HepG2 (cell line): ENCODE measurements at regions not wholly inside any gene's neighbourhood (a gene's known extent, or its start where the extent isn't known, plus 50 kb on each side); places are given as distances from the start of the nearest gene placed in this dataset.

Experiments used
- ATAC-seq: fragments of 200-7000 bp; cut with Tn5 transposase; 3 replicates; pipeline ENCODE4 v1.9.1; 2020; ENCODE audit warnings: mild to moderate bottlenecking, moderate library complexity
- BruUV-seq: library from RNA; stranded (reverse); fragments of 400-500 nt; replicated peaks from 2 replicates; lab custom pipeline; 2021; lab: Mats Ljungman, UMichigan
- CTCF ChIA-PET: fragments of 300-600 bp; formaldehyde crosslinking; extraction: SDS; loops from one replicate; lab custom pipeline; 2021; ENCODE audit warnings: low total read pairs, inconsistent platforms, low intra/inter-chr PET ratio; lab: Yijun Ruan, JAX
- POLR2A ChIA-PET: fragments of 350-600 bp; sonication (Branson Sonifier 250); formaldehyde crosslinking; loops from one replicate; lab custom pipeline; 2020; ENCODE audit warnings: antibody characterized with exemption, inconsistent platforms; lab: Yijun Ruan, JAX
- DNase-seq: peaks from one replicate; pipeline ENCODE4 v3.0.0-alpha.2; 2015; ENCODE audit warnings: low spot score
- FAIRE-seq: peaks from 3 replicates; lab custom pipeline; 2011; peaks lifted over from hg19 to GRCh38; lab: Jason Lieb, UNC
- H2AFZ ChIP-seq: one replicate; pipeline ENCODE4 v1.6.1; 2011; ENCODE audit warnings: low read length, inconsistent platforms
- H3K27ac ChIP-seq: fragments of 300-600 bp; 3 replicates; pipeline ENCODE4 v1.8.0; 2011; ENCODE audit warnings: mixed run types, mild to moderate bottlenecking, mixed read lengths, low read length, inconsistent platforms; ENCODE audit not compliant: insufficient read depth; ENCODE audit errors: extremely low read length
- H3K27me3 ChIP-seq, 2 experiments: fragments of 200-600 bp in 1 of 2; 2 replicates in 1 of 2; 3 replicates in 1 of 2; pipeline versions ENCODE4 v1.6.0 to v1.8.0; 2011; ENCODE audit warnings: low read length in 2 of 2, mild to moderate bottlenecking in 2 of 2, moderate library complexity in 2 of 2, inconsistent platforms in 1 of 2; ENCODE audit not compliant: insufficient read depth in 2 of 2, control insufficient read depth in 1 of 2
- H3K36me3 ChIP-seq, 2 experiments: fragments of 200-600 bp in 1 of 2; replicated peaks in 1 of 2; 2 replicates in 1 of 2; 3 replicates in 1 of 2; pipeline versions ENCODE4 v1.5.1 to v1.8.0; 2011; ENCODE audit warnings: low read length in 2 of 2, inconsistent platforms in 1 of 2; ENCODE audit not compliant: insufficient read depth in 2 of 2, control insufficient read depth in 1 of 2
- H3K4me1 ChIP-seq: 2 replicates; pipeline ENCODE4 v1.5.1; 2012; ENCODE audit warnings: low read length, inconsistent platforms; ENCODE audit not compliant: insufficient read depth
- H3K4me2 ChIP-seq: 2 replicates; pipeline ENCODE4 v1.6.0; 2011; ENCODE audit warnings: low read depth, low read length, inconsistent platforms
- H3K4me3 ChIP-seq, 3 experiments: fragments of 200-600 bp in 1 of 3; sonication (generic), shearing (Covaris generic) in 1 of 3; replicated peaks in 1 of 3; 2 replicates each; pipeline ENCODE4 v1.5.1; 2011 to 2016; ENCODE audit warnings: low read length in 3 of 3, inconsistent platforms in 2 of 3, low read depth in 2 of 3, mild to moderate bottlenecking in 2 of 3, control low read depth in 1 of 3, mixed read lengths in 1 of 3; ENCODE audit not compliant: insufficient read depth in 1 of 3
- H3K79me2 ChIP-seq: one replicate; pipeline ENCODE4 v1.6.1; 2011; ENCODE audit warnings: low read length, inconsistent platforms; ENCODE audit not compliant: insufficient read depth
- H3K9ac ChIP-seq: 2 replicates; pipeline ENCODE4 v1.6.0; 2011; ENCODE audit warnings: mild to moderate bottlenecking, low read depth, low read length, inconsistent platforms; ENCODE audit not compliant: insufficient read depth
- H3K9me3 ChIP-seq: 2 replicates; pipeline ENCODE4 v1.5.1; 2012; ENCODE audit warnings: mild to moderate bottlenecking, low read length
- H4K20me1 ChIP-seq: 2 replicates; pipeline ENCODE4 v1.6.0; 2011; ENCODE audit warnings: inconsistent platforms, mild to moderate bottlenecking, low read length, moderate library complexity; ENCODE audit not compliant: insufficient read depth
- GZF1 ChIP-seq: sonication (generic); formaldehyde crosslinking; IDR thresholded peaks from 2 replicates; pipeline ENCODE4 v1.5.1; 2020; ENCODE audit warnings: mild to moderate bottlenecking, missing genetic modification reagents
- KLF15 ChIP-seq: sonication (generic); formaldehyde crosslinking; IDR thresholded peaks from 2 replicates; pipeline ENCODE4 v1.8.1; 2023; ENCODE audit warnings: borderline replicate concordance, mild to moderate bottlenecking, inconsistent platforms, missing genetic modification reagents, mixed read lengths
- MAFF ChIP-seq: IDR thresholded peaks from 2 replicates; pipeline ENCODE4 v1.6.1; 2011; ENCODE audit warnings: low read depth, low read length, improper control_type of control experiment
- MAFK ChIP-seq, 2 experiments: IDR thresholded peaks in 1 of 2; conservative IDR thresholded peaks in 1 of 2; 2 replicates each; pipeline ENCODE4 v1.6.1; 2011; ENCODE audit warnings: improper control_type of control experiment in 2 of 2, low read length in 2 of 2
- NRL ChIP-seq: sonication (generic); formaldehyde crosslinking; IDR thresholded peaks from 2 replicates; pipeline ENCODE4 v1.5.0; 2020; ENCODE audit warnings: missing genetic modification reagents, mild to moderate bottlenecking, moderate library complexity, borderline replicate concordance
- PHF8 ChIP-seq: sonication (generic); formaldehyde crosslinking; IDR thresholded peaks from 2 replicates; pipeline ENCODE4 v1.5.0; 2020; ENCODE audit warnings: missing genetic modification reagents
- POLR2AphosphoS5 ChIP-seq: IDR thresholded peaks from 2 replicates; pipeline ENCODE4 v1.6.1; 2012; ENCODE audit warnings: low read depth, low read length
- ZNF124 ChIP-seq: sonication (generic); formaldehyde crosslinking; IDR thresholded peaks from 2 replicates; pipeline ENCODE4 v1.4.0; 2020; ENCODE audit warnings: missing genetic modification reagents
- ZNF563 ChIP-seq: sonication (generic); formaldehyde crosslinking; IDR thresholded peaks from 2 replicates; pipeline ENCODE4 v1.8.0; 2022; ENCODE audit warnings: mild to moderate bottlenecking, moderate library complexity, missing genetic modification reagents
- ZNF629 ChIP-seq: sonication (generic); formaldehyde crosslinking; conservative IDR thresholded peaks from 2 replicates; pipeline ENCODE4 v1.5.0; 2020; ENCODE audit warnings: missing genetic modification reagents
- ZSCAN21 ChIP-seq: sonication (generic); formaldehyde crosslinking; IDR thresholded peaks from 2 replicates; pipeline ENCODE4 v1.8.0; 2022; ENCODE audit warnings: mild to moderate bottlenecking, missing genetic modification reagents, moderate library complexity, borderline replicate concordance
- whole genome bisulfite sequencing: methylation state at CpG from one replicate; pipeline ENCODE4 v1.1.6; 2017; ENCODE audit warnings: low lambda C conversion rate; 5-methylcytosine and 5-hydroxymethylcytosine counted together
- in situ Hi-C: cut with HindIII; loops from 2 replicates; pipeline ENCODE4 v1.10.0; 2017; ENCODE audit warnings: low pct_unique_long_range_greater_than_20kb; ENCODE audit not compliant: extremely low pct_ligation_motif_present
- intact Hi-C: fragments of 100-400 bp; cut with micrococcal nuclease; formaldehyde crosslinking; loops from one replicate; pipeline ENCODE4 v1.10.0; 2022; ENCODE audit not compliant: unreplicated experiment
- TF ChIP-seq, protein P1 (sequence below): sonication (generic); formaldehyde crosslinking; IDR thresholded peaks from 2 replicates; pipeline ENCODE4 v1.4.0; 2020; ENCODE audit warnings: mild to moderate bottlenecking, missing genetic modification reagents
- TF ChIP-seq, protein P2 (sequence below): sonication (generic); formaldehyde crosslinking; IDR thresholded peaks from 2 replicates; pipeline ENCODE4 v1.8.1; 2023; ENCODE audit warnings: mild to moderate bottlenecking, moderate library complexity, missing genetic modification reagents
- TF ChIP-seq, protein P3 (sequence below): sonication (generic); formaldehyde crosslinking; IDR thresholded peaks from 2 replicates; pipeline ENCODE4 v1.5.0; 2020; ENCODE audit warnings: mild to moderate bottlenecking, missing genetic modification reagents
- TF ChIP-seq, protein P4 (sequence below): sonication (generic); formaldehyde crosslinking; conservative IDR thresholded peaks from 2 replicates; pipeline ENCODE4 v1.8.0; 2022; ENCODE audit warnings: low read depth, missing genetic modification reagents
- TF ChIP-seq, protein P5 (sequence below): sonication (generic); formaldehyde crosslinking; IDR thresholded peaks from 2 replicates; pipeline ENCODE4 v1.4.0; 2020; ENCODE audit warnings: low read depth, mild to moderate bottlenecking, missing genetic modification reagents

DNA sequence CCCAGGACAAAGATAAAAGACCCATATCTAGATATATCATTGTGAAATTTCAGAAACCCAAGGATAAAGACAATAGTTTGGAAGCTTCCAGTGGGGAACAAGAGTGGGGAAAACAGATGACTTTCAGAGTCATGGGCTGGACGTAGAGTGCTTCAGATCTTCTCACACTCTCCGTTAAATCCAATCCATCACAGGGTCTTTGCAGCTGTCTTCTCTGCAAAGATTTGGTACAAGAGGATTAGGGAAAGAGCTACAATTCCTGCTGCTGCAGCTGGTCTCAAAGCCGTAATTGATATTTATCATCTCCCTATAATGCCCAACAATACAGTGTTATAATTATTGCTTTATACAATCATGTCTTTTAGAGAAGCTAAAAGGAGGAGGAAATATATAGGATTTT lies 63.4 kb upstream of the CLPB start (continued):
- TF ChIP-seq ZNF629 (CRISPR knock-in tag) = no peak
- TF ChIP-seq, protein P1, sequence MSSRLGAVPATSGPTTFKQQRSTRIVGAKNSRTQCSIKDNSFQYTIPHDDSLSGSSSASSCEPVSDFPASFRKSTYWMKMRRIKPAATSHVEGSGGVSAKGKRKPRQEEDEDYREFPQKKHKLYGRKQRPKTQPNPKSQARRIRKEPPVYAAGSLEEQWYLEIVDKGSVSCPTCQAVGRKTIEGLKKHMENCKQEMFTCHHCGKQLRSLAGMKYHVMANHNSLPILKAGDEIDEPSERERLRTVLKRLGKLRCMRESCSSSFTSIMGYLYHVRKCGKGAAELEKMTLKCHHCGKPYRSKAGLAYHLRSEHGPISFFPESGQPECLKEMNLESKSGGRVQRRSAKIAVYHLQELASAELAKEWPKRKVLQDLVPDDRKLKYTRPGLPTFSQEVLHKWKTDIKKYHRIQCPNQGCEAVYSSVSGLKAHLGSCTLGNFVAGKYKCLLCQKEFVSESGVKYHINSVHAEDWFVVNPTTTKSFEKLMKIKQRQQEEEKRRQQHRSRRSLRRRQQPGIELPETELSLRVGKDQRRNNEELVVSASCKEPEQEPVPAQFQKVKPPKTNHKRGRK (CRISPR knock-in tag) = no peak

DNA sequence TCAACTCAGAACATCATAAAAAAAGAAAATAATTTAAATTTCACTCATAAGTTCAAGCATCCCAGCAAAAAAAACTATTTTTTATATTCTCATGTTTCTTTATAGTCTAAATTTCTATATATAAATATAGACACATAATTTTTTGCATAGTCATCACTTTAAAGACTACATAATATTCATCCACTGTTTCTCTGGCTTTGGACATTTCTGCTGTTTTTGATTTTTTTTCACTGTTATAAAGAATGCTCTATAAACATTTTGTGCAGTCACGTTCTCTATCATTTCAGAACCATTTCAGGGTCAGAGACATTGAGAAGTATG lies 59.7 kb upstream of the CLPB start:
- no peak for FAIRE-seq
- ATAC-seq = no peak
- intact Hi-C loops (no loop called here), in situ Hi-C loops (no loop called here)
- no TSS peak for BruUV-seq
- Histone ChIP-seq H3K27ac (no peak overlapping the region), H3K36me3 (no peaks in the 10 kb centered on the region), H3K4me3 (no peak overlapping the region), H3K79me2 (no peaks in the 10 kb centered on the region), H4K20me1 (no peaks in the 10 kb centered on the region), H3K4me2 (no peak overlapping the region), H3K9me3 (no peaks in the 10 kb centered on the region), H2AFZ (no peak overlapping the region), H3K9ac (no peak overlapping the region), H3K4me1 (no peaks in the 10 kb centered on the region), H3K27me3 (peaks cover 0 to 4% of the 10 kb centered on the region in 2 experiments; a peak in 1 of 5 replicates)
- no peak for DNase-seq
- ChIA-PET POLR2A (no interaction called here), CTCF (no interaction called here)
- WGBS = 0% methylated on average over 1 of the region's 1 CpG
- TF ChIP-seq, protein P2, sequence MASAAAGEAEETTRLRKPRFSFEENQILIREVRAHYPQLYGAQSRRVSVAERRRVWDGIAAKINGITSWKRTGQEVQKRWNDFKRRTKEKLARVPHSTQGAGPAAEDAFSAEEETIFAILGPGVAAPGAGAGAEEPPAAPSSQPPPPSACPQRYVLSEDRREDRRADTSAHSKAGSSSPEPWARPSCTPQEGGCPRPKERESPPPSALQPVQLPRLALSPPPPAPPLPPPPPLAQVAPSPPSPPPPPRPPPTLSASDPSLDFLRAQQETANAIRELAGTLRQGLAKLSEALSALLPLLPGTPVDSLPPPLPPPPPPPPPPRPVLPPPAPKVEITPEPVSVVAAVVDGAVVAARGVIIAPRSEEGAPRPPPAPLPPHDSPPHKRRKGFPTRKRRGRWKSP (CRISPR knock-in tag) = no peak
- TF ChIP-seq PHF8 (CRISPR knock-in tag) = no peak
- no peak for TF ChIP-seq ZSCAN21 (CRISPR knock-in tag)
- no peak for TF ChIP-seq POLR2AphosphoS5
- no peak for TF ChIP-seq KLF15 (CRISPR knock-in tag)
- TF ChIP-seq, protein P3, sequence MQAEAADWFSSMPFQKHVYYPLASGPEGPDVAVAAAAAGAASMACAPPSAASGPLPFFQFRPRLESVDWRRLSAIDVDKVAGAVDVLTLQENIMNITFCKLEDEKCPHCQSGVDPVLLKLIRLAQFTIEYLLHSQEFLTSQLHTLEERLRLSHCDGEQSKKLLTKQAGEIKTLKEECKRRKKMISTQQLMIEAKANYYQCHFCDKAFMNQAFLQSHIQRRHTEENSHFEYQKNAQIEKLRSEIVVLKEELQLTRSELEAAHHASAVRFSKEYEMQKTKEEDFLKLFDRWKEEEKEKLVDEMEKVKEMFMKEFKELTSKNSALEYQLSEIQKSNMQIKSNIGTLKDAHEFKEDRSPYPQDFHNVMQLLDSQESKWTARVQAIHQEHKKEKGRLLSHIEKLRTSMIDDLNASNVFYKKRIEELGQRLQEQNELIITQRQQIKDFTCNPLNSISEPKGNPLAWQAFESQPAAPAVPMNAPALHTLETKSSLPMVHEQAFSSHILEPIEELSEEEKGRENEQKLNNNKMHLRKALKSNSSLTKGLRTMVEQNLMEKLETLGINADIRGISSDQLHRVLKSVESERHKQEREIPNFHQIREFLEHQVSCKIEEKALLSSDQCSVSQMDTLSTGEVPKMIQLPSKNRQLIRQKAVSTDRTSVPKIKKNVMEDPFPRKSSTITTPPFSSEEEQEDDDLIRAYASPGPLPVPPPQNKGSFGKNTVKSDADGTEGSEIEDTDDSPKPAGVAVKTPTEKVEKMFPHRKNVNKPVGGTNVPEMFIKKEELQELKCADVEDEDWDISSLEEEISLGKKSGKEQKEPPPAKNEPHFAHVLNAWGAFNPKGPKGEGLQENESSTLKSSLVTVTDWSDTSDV (CRISPR knock-in tag) = no peak
- TF ChIP-seq NRL (CRISPR knock-in tag) = no peak
- no peak for TF ChIP-seq GZF1 (CRISPR knock-in tag)
- TF ChIP-seq, protein P4, sequence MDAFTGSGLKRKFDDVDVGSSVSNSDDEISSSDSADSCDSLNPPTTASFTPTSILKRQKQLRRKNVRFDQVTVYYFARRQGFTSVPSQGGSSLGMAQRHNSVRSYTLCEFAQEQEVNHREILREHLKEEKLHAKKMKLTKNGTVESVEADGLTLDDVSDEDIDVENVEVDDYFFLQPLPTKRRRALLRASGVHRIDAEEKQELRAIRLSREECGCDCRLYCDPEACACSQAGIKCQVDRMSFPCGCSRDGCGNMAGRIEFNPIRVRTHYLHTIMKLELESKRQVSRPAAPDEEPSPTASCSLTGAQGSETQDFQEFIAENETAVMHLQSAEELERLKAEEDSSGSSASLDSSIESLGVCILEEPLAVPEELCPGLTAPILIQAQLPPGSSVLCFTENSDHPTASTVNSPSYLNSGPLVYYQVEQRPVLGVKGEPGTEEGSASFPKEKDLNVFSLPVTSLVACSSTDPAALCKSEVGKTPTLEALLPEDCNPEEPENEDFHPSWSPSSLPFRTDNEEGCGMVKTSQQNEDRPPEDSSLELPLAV (CRISPR knock-in tag) = no peak
- peak; percentile 87 to 97 for TF ChIP-seq MAFK (conservative IDR thresholded peaks at IDR 0.05 in 1 of 2, IDR thresholded peaks at IDR 0.05 in 1 of 2; ENCODE audit: low read length in 2 of 2)
- peak; percentile 89 for TF ChIP-seq MAFF
- TF ChIP-seq, protein P5, sequence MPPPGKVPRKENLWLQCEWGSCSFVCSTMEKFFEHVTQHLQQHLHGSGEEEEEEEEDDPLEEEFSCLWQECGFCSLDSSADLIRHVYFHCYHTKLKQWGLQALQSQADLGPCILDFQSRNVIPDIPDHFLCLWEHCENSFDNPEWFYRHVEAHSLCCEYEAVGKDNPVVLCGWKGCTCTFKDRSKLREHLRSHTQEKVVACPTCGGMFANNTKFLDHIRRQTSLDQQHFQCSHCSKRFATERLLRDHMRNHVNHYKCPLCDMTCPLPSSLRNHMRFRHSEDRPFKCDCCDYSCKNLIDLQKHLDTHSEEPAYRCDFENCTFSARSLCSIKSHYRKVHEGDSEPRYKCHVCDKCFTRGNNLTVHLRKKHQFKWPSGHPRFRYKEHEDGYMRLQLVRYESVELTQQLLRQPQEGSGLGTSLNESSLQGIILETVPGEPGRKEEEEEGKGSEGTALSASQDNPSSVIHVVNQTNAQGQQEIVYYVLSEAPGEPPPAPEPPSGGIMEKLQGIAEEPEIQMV (CRISPR knock-in tag) = no peak
- TF ChIP-seq ZNF124 (CRISPR knock-in tag) = no peak
- TF ChIP-seq ZNF563 (CRISPR knock-in tag) = no peak
